ENCODE measurements at regions not wholly inside any gene's neighbourhood (a gene's known extent, or its start where the extent isn't known, plus 50 kb on each side); places are given as distances from the start of the nearest gene placed in this dataset.
"Not testable (repeated sequence)": the region's sequence is repeated elsewhere in the genome, so short reads cannot be mapped to it uniquely, and the experiment has no call there.

GRCh38 chr6:121549736-121550135 is 114.3 kb downstream of the GJA1 start:
- H3K36me3 ChIP-seq (ENCODE audit: insufficient read depth, low read length) = no peaks in the 10 kb centered on the region
- H2AFZ ChIP-seq (ENCODE audit: low read length) = no peak overlapping the region
- H4K20me1 ChIP-seq (ENCODE audit: insufficient read depth, low read length) = no peaks in the 10 kb centered on the region
- H3K9me3 ChIP-seq (ENCODE audit: low read length) = no peaks in the 10 kb centered on the region
- no peak overlapping the region for H3K27ac ChIP-seq (ENCODE audit: low read depth, low read length, poor library complexity, severe bottlenecking)
- no peak for TF ChIP-seq EZH2 (IDR thresholded peaks at IDR 0.05; ENCODE audit: borderline replicate concordance, low read length)
- TF ChIP-seq, protein P1, sequence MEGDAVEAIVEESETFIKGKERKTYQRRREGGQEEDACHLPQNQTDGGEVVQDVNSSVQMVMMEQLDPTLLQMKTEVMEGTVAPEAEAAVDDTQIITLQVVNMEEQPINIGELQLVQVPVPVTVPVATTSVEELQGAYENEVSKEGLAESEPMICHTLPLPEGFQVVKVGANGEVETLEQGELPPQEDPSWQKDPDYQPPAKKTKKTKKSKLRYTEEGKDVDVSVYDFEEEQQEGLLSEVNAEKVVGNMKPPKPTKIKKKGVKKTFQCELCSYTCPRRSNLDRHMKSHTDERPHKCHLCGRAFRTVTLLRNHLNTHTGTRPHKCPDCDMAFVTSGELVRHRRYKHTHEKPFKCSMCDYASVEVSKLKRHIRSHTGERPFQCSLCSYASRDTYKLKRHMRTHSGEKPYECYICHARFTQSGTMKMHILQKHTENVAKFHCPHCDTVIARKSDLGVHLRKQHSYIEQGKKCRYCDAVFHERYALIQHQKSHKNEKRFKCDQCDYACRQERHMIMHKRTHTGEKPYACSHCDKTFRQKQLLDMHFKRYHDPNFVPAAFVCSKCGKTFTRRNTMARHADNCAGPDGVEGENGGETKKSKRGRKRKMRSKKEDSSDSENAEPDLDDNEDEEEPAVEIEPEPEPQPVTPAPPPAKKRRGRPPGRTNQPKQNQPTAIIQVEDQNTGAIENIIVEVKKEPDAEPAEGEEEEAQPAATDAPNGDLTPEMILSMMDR (IDR thresholded peaks at IDR 0.05; ENCODE audit: low read length) = no peak
- no peaks in the 10 kb centered on the region for H3F3A ChIP-seq (ENCODE audit: insufficient read depth, low read length)
- no peaks in the 10 kb centered on the region for H3K9me2 ChIP-seq (ENCODE audit: low read depth, low read length)
- no peaks in the 10 kb centered on the region for H3K79me2 ChIP-seq (ENCODE audit: insufficient read depth, low read length)
- no peaks in the 10 kb centered on the region for H3K27me3 ChIP-seq (ENCODE audit: insufficient read depth, low read length)
- no peak overlapping the region for H3K9ac ChIP-seq (ENCODE audit: low read length)
- H3K4me1 ChIP-seq (ENCODE audit: insufficient read depth, low read length, severe bottlenecking) = no peaks in the 10 kb centered on the region
- H3K4me2 ChIP-seq (ENCODE audit: low read length) = no peak overlapping the region
- H3K4me3 ChIP-seq (ENCODE audit: low read depth, low read length, poor library complexity, severe bottlenecking) = no peak overlapping the region

- no peaks in the 10 kb centered on the region for H3K9me2 ChIP-seq (ENCODE audit: low read depth, low read length)
- no peak overlapping the region for H2AFZ ChIP-seq (ENCODE audit: low read length)
- H3K4me2 ChIP-seq (ENCODE audit: low read length) = no peak overlapping the region
- H3K27me3 ChIP-seq (ENCODE audit: insufficient read depth, low read length) = no peaks in the 10 kb centered on the region
- TF ChIP-seq, protein P1 (IDR thresholded peaks at IDR 0.05; ENCODE audit: low read length) = no peak
- TF ChIP-seq EZH2 (IDR thresholded peaks at IDR 0.05; ENCODE audit: borderline replicate concordance, low read length) = no peak
- H3K36me3 ChIP-seq (ENCODE audit: insufficient read depth, low read length) = no peaks in the 10 kb centered on the region
- H4K20me1 ChIP-seq (ENCODE audit: insufficient read depth, low read length) = no peaks in the 10 kb centered on the region
- no peak overlapping the region for H3K27ac ChIP-seq (ENCODE audit: low read depth, low read length, poor library complexity, severe bottlenecking)
- no peak overlapping the region for H3K9ac ChIP-seq (ENCODE audit: low read length)
- no peaks in the 10 kb centered on the region for H3K9me3 ChIP-seq (ENCODE audit: low read length)
- no peaks in the 10 kb centered on the region for H3K4me1 ChIP-seq (ENCODE audit: insufficient read depth, low read length, severe bottlenecking)
- H3F3A ChIP-seq (ENCODE audit: insufficient read depth, low read length) = no peaks in the 10 kb centered on the region
- no peaks in the 10 kb centered on the region for H3K79me2 ChIP-seq (ENCODE audit: insufficient read depth, low read length)
- H3K4me3 ChIP-seq (ENCODE audit: low read depth, low read length, poor library complexity, severe bottlenecking) = no peak overlapping the region
Measured at GRCh38 chr6:121550491-121551010, 115.1 kb downstream of the GJA1 start.

DNA sequence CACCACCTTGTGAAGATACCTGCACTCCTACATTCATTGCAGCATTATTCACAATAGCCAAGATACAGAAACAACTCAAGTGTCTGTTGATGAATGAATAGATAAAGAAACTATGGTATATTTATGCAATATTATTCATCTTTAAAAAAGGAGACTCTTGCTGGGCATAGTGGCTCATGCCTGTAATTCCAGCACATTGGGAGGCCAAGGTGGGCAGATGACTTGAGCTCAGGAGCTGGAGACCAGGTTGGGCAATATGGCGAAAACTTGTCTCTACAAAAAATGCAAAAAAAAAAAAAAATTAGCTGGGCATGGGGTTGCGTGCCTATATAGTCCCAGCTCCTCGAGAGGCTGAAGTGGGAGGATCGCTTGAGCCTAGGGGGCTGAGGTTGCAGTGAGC is 119.8 kb downstream of the GJA1 start:
- Histone ChIP-seq H3K27me3 (ENCODE audit: insufficient read depth, low read length) (no peaks in the 10 kb centered on the region), H2AFZ (ENCODE audit: low read length) (no peak overlapping the region), H3K27ac (ENCODE audit: low read depth, low read length, poor library complexity, severe bottlenecking) (no peak overlapping the region), H3K36me3 (ENCODE audit: insufficient read depth, low read length) (no peaks in the 10 kb centered on the region), H3K9me2 (ENCODE audit: low read depth, low read length) (no peaks in the 10 kb centered on the region), H3K9me3 (ENCODE audit: low read length) (no peaks in the 10 kb centered on the region), H3K79me2 (ENCODE audit: insufficient read depth, low read length) (no peaks in the 10 kb centered on the region), H3K4me3 (ENCODE audit: low read depth, low read length, poor library complexity, severe bottlenecking) (no peak overlapping the region), H3K4me2 (ENCODE audit: low read length) (no peak overlapping the region), H3F3A (ENCODE audit: insufficient read depth, low read length) (no peaks in the 10 kb centered on the region), H4K20me1 (ENCODE audit: insufficient read depth, low read length) (no peaks in the 10 kb centered on the region), H3K9ac (ENCODE audit: low read length) (no peak overlapping the region), H3K4me1 (ENCODE audit: insufficient read depth, low read length, severe bottlenecking) (no peaks in the 10 kb centered on the region)
- TF ChIP-seq, protein P1 (IDR thresholded peaks at IDR 0.05; ENCODE audit: low read length) = no peak
- no peak for TF ChIP-seq EZH2 (IDR thresholded peaks at IDR 0.05; ENCODE audit: borderline replicate concordance, low read length)

DNA sequence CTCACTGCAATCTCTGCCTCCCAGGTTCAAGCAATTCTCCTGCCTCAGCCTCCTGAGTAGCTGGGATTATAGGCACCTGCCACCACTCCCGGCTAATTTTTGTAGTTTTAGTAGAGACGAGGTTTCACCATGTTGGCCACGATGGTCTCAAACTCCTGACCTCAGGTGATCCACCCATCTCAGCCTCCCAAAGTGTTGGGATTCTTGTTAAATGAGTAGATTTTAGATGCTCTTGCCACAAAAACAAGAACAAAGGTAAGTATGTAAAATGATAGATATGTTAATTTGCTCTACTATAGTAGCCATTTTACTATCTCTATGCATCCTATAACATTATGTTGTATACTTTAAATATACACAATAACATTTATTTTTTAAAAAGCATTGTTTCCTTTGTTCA is 120.7 kb downstream of the GJA1 start:
- not testable (repeated sequence) for H3K9me3 ChIP-seq (ENCODE audit: low read length); H3K79me2 ChIP-seq (ENCODE audit: insufficient read depth, low read length); H3K27me3 ChIP-seq (ENCODE audit: insufficient read depth, low read length); H3K27ac ChIP-seq (ENCODE audit: low read depth, low read length, poor library complexity, severe bottlenecking); H3K9me2 ChIP-seq (ENCODE audit: low read depth, low read length); H3K36me3 ChIP-seq (ENCODE audit: insufficient read depth, low read length); H3K4me3 ChIP-seq (ENCODE audit: low read depth, low read length, poor library complexity, severe bottlenecking); H4K20me1 ChIP-seq (ENCODE audit: insufficient read depth, low read length); H3K4me1 ChIP-seq (ENCODE audit: insufficient read depth, low read length, severe bottlenecking); H3K4me2 ChIP-seq (ENCODE audit: low read length); H3K9ac ChIP-seq (ENCODE audit: low read length); H2AFZ ChIP-seq (ENCODE audit: low read length); H3F3A ChIP-seq (ENCODE audit: insufficient read depth, low read length)

Data from OCI-LY1 (cell line).